GM06990 (cell line): ENCODE measurements at regions not wholly inside any gene's neighbourhood (a gene's known extent, or its start where the extent isn't known, plus 50 kb on each side); places are given as distances from the start of the nearest gene placed in this dataset.

Experiments
- DNase-seq: peaks from one replicate; pipeline ENCODE4 v3.0.0-alpha.2; 2011; ENCODE audit not compliant: insufficient read length; ENCODE audit errors: extremely low read depth
- H3K27me3 ChIP-seq: replicated peaks from 2 replicates; pipeline ENCODE4 v1.6.0; 2011; ENCODE audit warnings: low read length; ENCODE audit not compliant: control insufficient read depth, insufficient read depth
- H3K36me3 ChIP-seq: 2 replicates; pipeline ENCODE4 v1.5.1; 2011; ENCODE audit warnings: low read length; ENCODE audit not compliant: control insufficient read depth, insufficient read depth
- H3K4me3 ChIP-seq: replicated peaks from 2 replicates; pipeline ENCODE4 v1.5.1; 2011; ENCODE audit warnings: low read depth, mild to moderate bottlenecking, control low read depth, low read length
- CTCF ChIP-seq: IDR thresholded peaks from 2 replicates; pipeline ENCODE4 v1.5.1; 2011; ENCODE audit warnings: low read length, control low read depth, mild to moderate bottlenecking, inconsistent platforms; ENCODE audit not compliant: insufficient read depth, poor library complexity, severe bottlenecking

DNA sequence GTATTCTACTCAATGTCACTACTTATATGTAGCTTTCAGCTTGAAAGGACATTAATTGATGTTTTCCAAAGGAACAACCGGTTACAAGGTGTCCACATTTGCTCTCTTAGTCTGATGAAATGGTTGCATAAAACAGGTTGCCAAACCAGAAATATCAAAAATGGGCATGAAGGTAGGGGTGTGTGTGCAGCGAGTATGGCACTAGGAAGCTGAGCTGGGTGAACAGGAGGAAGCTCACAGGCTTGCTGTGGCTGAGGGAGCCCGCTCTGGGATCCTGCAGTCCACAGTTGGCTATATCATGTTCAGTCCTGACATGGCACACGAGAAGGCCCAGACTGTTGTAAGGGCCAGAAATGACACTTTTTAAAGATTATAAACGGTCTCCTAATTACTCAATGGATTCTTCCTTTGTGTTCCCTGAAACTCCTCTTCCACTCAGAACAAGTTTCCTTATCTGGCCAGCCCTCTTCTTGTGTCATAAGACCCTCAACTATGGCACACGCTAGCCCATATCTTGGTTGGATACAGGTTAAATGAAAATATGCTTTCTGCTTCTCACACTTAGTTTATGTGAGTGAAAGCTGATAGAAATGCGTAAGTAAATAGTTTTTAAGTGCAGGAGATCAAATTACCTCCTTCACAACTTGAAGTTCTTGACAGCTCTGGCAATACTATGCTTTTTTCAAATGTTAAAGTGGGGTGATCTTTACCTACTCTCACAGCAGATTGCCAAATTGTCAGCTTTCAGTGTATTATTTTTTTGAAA is 201.5 kb downstream of the LMO4 start:
- Histone ChIP-seq H3K36me3 (no peaks in the 10 kb centered on the region), H3K4me3 (no peak overlapping the region), H3K27me3 (no peaks in the 10 kb centered on the region)
- no peak for TF ChIP-seq CTCF
- no peak for DNase-seq

GRCh38 chr1:87535551-87535950 is 206.9 kb downstream of the LMO4 start:
- Histone ChIP-seq H3K36me3 (no peaks in the 10 kb centered on the region), H3K4me3 (no peak overlapping the region), H3K27me3 (no peaks in the 10 kb centered on the region)
- no peak for TF ChIP-seq CTCF
- no peak for DNase-seq

DNA sequence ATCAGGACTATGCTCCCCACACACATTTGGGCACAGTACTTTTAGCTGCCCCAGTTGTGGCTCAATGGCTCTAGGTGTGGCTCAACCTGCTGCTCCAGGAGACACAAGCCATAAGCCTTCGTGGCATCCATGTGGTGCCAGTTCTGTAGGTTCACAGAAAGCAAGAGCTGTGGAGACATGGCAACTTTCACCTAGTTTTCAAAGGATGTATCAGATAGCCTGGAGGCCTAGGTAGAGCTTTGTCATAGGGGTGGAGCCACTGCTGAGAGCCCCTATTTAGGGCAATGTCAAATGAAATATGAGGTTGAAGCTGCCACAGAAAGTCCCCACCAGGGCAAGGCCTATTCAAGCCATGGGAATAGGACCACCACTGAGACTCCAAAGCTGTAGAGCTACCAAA is 210.5 kb downstream of the LMO4 start:
- Histone ChIP-seq H3K27me3 (no peaks in the 10 kb centered on the region), H3K36me3 (no peaks in the 10 kb centered on the region), H3K4me3 (no peak overlapping the region)
- no peak for DNase-seq
- TF ChIP-seq CTCF, result no peak

DNA sequence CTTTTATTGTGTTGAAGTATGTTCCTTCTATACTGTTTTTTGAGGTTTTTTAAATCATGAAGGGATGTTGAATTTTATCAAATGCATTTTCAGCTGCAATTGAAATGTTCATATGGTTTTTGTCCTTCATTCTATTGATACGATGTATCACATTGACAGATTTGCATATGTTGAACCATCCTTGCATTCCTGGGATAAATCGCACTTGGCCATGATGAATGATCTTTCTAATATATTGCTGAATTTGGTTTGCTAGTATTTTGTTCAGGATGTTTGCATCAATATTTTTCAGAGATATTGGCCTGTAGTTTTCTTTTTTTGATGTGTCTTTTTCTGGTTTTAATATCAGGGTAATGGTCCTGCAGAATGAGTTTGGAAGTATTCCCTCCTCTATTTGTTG is 214.0 kb downstream of the LMO4 start:
- no peaks in the 10 kb centered on the region for H3K36me3 ChIP-seq
- H3K27me3 ChIP-seq, result no peaks in the 10 kb centered on the region; the same call in 1 of the 2 replicates
- no peak overlapping the region for H3K4me3 ChIP-seq
- no peak for DNase-seq
- no peak for TF ChIP-seq CTCF

- no peak for TF ChIP-seq CTCF
- Histone ChIP-seq H3K4me3 (no peak overlapping the region), H3K27me3 (no peaks in the 10 kb centered on the region; the same call in 1 of the 2 replicates), H3K36me3 (no peaks in the 10 kb centered on the region)
- DNase-seq, result no peak
These were observed 221.1 kb downstream of the LMO4 start for GRCh38 chr1:87549738-87550137.

DNA sequence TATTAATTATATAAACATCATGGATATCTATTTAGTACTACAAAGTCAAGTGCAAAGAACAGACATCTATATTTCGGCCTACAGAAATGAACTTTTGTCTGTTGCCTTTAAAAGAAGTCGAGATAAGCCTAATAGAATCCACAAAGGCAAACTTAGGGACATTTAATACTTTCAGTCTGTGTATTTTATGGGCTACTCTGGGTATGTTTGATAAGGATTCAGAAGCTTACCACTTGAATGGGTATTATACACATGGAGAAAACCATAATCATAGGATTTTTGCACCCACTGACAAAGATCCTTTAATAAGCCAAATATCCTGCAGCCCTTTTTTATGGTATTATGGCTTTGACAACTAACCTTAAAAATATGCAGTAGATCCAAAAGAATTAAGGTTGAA is 224.8 kb downstream of the LMO4 start:
- H3K4me3 ChIP-seq, result no peak overlapping the region
- H3K27me3 ChIP-seq, result no peaks in the 10 kb centered on the region
- H3K36me3 ChIP-seq, result no peaks in the 10 kb centered on the region
- TF ChIP-seq CTCF, result no peak
- no peak for DNase-seq
